HUES64 (cell line): ENCODE measurements at regions not wholly inside any gene's neighbourhood (a gene's known extent, or its start where the extent isn't known, plus 50 kb on each side); places are given as distances from the start of the nearest gene placed in this dataset.

Source experiments
- H3K27ac ChIP-seq: 2 replicates; pipeline ENCODE4 v1.7.0; 2013; ENCODE audit warnings: low read depth, low read length, inconsistent platforms
- H3K27me3 ChIP-seq: 2 replicates; pipeline ENCODE4 v1.6.1; 2013; ENCODE audit warnings: mild to moderate bottlenecking, low read length; ENCODE audit not compliant: insufficient read depth
- H3K36me3 ChIP-seq: 2 replicates; pipeline ENCODE4 v1.6.1; 2013; ENCODE audit warnings: mild to moderate bottlenecking, low read length; ENCODE audit not compliant: insufficient read depth
- H3K4me1 ChIP-seq: 2 replicates; pipeline ENCODE4 v1.6.1; 2013; ENCODE audit warnings: mild to moderate bottlenecking, low read length, moderate library complexity; ENCODE audit not compliant: insufficient read depth
- H3K4me3 ChIP-seq: 2 replicates; pipeline ENCODE4 v1.5.1; 2013; ENCODE audit warnings: mild to moderate bottlenecking, low read length, moderate library complexity
- H3K9ac ChIP-seq: 2 replicates; pipeline ENCODE4 v1.6.1; 2013; ENCODE audit warnings: mild to moderate bottlenecking, low read depth, low read length
- H3K9me3 ChIP-seq: 2 replicates; pipeline ENCODE4 v1.6.1; 2013; ENCODE audit warnings: low read depth, low read length; ENCODE audit not compliant: insufficient read depth
- WGBS: fragments of 150-250, 120-280 bp; methylation state at CpG from one replicate; pipeline ENCODE4 v1.1.7; 2013; ENCODE audit warnings: missing lambda C conversion rate; 5-methylcytosine and 5-hydroxymethylcytosine counted together

DNA sequence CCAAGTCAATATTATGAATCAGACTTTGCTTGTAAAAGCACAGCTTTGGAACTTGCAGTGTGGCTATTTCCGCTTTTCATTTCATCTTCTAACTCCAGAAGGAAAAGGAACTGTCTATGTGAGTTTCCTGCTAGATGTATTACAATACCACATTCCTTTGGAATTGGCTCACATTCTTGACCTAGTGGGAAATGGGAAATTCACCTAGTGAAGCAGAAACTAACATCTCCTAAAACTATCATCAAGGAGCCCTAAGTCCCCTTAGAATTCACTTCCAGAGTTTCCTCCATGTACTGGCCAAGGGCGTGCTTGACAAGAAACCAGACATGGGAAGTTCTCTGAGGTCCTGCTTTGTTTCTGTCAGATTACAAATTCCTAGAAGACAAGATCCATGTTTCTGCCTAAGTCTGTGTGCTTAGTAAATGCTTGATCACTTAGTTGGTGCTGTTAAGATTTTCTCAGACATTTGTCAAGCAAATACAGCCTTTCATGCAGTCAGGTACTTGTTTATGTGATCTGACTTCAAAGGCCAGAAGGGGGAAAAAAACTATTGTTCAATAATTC lies 275.7 kb upstream of the FN1 start:
- Histone ChIP-seq H3K9ac (no peak overlapping the region), H3K27me3 (no peaks in the 10 kb centered on the region), H3K36me3 (no peaks in the 10 kb centered on the region), H3K4me3 (no peak overlapping the region), H3K27ac (0 out of 2 replicates have a peak overlapping the region, but pooled peaks have one; percentile 32), H3K9me3 (no peaks in the 10 kb centered on the region), H3K4me1 (peaks cover 10% of the 10 kb centered on the region; the same call in 1 of the 2 replicates)
- 68% methylated on average over 2 of the region's 2 CpGs for WGBS

DNA sequence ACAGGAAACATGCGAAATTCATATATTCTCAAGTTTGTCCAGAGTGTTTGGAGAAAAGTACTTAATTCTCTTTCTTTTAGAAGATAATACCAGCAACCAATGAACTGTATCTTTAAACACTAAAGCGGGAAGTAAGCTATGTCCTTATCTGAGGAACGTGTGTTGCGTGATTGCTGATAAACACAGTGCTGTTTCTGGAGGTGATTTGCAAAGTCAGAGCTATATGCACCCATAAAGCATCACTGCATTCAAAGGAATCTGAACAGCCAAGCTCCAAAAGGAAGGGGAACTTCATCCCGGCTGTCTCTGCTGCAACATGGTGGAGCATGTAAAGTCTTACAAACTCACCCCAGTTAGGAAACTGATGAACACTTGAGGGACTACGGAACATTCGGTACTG lies 271.7 kb upstream of the FN1 start:
- Histone ChIP-seq H3K4me3 (no peak overlapping the region), H3K27ac (no peak overlapping the region), H3K27me3 (no peaks in the 10 kb centered on the region), H3K36me3 (no peaks in the 10 kb centered on the region), H3K9me3 (no peaks in the 10 kb centered on the region), H3K4me1 (peaks cover 10% of the 10 kb centered on the region; the same call in 1 of the 2 replicates), H3K9ac (no peak overlapping the region)
- 96% methylated on average over 6 of the region's 7 CpGs for WGBS

DNA sequence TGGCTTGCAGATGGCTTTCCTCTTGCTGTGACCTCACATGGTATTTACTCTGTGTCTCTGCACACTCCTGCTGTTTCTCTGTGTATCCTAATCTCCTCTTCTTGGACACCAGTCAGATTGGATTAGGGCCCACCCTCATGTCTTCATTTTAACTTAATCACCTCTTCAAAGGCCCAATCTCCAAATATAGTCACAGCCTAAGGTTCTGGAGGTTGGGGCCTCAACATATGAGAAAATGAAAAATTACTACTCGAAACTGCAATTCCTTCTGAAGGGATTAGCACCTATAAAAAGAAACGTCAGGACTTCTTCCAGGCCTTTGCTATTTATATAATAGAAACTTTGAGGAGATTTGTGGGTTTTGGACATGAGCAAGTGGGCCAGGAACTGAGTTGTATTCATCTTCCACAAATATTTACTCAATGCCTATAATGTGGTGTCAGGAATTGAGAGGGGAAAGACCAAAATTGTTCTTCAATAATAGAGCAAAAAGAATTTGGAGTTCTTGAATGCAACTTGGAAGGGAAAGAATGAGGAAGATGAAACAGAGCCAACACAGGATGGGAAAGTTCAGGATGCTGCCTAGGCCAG lies 270.0 kb upstream of the FN1 start:
- no peaks in the 10 kb centered on the region for H3K36me3 ChIP-seq
- no peak overlapping the region for H3K4me3 ChIP-seq
- H3K4me1 ChIP-seq = no peaks in the 10 kb centered on the region
- H3K27ac ChIP-seq = no peak overlapping the region
- WGBS = 88% methylated on average over 1 of the region's 2 CpGs
- no peaks in the 10 kb centered on the region for H3K27me3 ChIP-seq
- H3K9me3 ChIP-seq = no peaks in the 10 kb centered on the region
- no peak overlapping the region for H3K9ac ChIP-seq

DNA sequence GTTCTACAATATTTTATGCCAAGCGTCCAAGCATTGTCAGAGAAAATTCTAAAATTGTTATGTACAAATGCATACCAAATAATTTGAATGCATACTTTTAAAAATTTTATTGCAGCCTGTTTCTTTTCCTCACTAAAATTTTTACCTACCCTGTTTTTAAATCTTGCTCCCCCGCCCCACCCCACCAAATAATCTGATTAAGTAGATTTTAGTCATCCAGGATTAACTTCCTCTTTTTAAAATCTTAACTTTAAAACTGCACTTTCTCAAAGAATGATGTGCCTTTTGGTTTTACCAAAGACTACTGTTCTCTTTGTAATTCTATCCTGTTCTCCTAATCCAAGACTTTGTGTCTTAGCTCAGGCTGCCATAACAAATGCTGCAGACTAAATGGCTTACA lies 269.4 kb upstream of the FN1 start:
- no peaks in the 10 kb centered on the region for H3K4me1 ChIP-seq
- no peak overlapping the region for H3K9ac ChIP-seq
- no peaks in the 10 kb centered on the region for H3K36me3 ChIP-seq
- no peak overlapping the region for H3K4me3 ChIP-seq
- H3K9me3 ChIP-seq = no peaks in the 10 kb centered on the region
- no peak overlapping the region for H3K27ac ChIP-seq
- no peaks in the 10 kb centered on the region for H3K27me3 ChIP-seq
- 83% methylated on average over 2 of the region's 2 CpGs for WGBS

DNA sequence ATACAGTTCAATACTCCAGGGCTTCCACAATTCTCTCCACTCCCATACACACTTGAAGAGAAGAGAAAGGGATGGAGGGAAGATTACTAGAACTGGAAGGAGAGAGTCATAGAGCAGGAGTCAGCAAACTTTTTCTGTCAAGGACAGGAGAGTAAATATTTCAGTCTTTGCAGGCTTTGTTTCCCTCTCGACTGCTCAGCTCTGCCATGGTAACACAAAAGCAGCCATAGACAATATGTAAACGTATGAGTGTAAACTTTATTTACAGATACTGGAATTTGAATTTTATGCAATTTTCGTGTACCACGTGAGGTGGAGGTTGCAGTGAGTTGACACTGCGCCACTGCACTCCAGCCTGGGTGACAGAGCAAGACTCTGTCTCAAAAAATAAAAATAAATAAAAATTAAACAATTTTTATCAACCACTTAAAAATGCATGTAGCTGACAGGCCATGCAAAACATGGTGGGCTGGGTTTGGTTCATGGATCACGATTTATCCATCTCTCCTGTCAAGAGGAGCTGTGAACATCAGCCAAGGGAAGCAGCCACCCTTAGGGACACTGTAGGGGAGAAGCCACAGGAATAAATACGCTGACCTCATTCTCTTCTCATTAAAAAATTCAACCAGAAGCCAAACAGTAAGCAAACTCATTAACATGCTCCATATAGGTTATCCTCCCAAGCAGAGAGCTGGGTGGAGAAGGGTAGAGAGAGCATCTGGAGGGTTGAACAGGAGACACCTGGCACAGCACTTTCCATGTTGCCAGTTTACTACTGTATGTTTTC lies 266.4 kb upstream of the FN1 start:
- Histone ChIP-seq H3K4me3 (no peak overlapping the region), H3K27ac (no peak overlapping the region), H3K36me3 (no peaks in the 10 kb centered on the region), H3K4me1 (no peaks in the 10 kb centered on the region), H3K27me3 (no peaks in the 10 kb centered on the region), H3K9me3 (no peaks in the 10 kb centered on the region), H3K9ac (no peak overlapping the region)
- 83% methylated on average over 7 of the region's 7 CpGs for WGBS

DNA sequence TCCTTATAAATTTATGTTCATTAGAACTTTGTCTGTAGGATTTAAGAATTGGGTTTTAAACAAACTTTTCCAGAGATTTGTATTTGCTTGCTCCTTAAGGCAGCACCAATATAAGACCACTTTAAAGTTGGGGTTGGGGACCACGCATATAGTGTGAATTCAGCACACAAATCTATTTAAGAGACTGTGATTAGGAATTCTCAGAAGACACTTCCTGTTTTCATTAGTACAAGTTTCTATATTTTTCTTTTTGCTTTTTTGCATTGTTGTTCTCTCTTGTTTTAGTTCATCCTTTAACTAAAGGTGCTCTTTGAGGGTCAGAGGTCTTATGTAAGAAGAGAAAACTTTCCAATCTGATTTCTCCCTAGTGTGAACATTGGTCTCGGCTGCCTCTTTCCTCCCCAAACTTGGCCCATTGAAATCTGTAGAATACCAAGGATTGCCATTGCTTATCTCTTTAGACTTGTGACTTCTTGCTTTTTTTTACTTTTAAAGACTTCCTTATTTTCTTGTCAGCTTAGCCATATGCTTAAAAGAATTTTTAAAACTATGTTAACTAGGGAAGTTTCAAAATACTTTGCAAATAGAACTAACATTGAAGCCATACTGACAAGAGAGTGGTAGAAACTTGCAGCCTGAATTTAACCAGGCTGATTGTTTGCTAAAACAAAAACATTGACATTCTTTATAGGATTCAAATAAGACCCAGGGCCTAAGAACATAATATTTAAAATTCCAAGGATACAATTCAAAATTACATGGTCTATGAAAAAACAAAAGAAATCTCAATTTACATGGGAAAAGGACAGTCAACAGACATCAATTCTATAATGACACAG lies 264.1 kb upstream of the FN1 start:
- no peak overlapping the region for H3K27ac ChIP-seq
- WGBS = 85% methylated on average over 2 of the region's 2 CpGs
- H3K36me3 ChIP-seq = no peaks in the 10 kb centered on the region
- H3K4me1 ChIP-seq = no peaks in the 10 kb centered on the region
- no peak overlapping the region for H3K4me3 ChIP-seq
- H3K9ac ChIP-seq = no peak overlapping the region
- no peaks in the 10 kb centered on the region for H3K9me3 ChIP-seq
- H3K27me3 ChIP-seq = no peaks in the 10 kb centered on the region

DNA sequence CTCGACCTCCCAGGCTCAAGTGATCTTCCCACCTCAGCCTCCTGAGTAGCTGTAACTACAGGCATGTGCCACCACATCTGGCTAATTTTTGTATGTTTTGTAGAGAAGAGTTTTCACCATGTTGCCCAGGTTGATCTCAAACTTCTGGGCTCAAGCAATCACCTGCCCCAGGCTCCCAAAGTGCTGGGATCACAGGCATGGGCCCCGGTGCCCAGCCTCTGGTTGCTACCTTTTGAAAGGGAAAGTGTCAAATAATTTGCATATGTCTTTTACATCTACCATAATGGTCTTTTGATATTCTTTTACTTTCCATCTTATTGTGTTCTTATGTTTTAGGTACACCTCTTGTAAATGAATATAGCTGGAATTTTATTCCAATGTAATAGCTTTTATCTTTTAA lies 263.1 kb upstream of the FN1 start:
- H3K4me3 ChIP-seq = no peak overlapping the region

DNA sequence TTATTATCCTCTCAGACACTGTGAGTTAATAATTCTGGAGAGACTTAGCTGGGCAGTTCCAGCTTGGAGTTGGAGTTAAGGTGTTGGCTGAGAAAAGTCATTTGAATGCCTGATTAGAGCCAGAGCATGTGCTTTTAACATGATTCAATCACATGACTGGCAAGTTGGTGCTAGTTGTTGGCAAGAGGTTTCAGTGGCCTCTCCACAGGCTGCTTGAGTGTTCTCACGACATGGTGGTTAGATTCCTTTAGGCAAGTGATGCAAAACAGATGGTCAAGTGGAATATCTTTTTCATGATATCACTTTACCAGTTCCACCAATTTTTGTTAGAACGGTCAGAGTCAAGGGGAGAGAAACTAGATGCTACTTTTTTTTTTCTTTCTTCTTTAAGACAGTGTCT lies 262.7 kb upstream of the FN1 start:
- Histone ChIP-seq H3K4me3 (no peak overlapping the region), H3K9me3 (no peaks in the 10 kb centered on the region), H3K9ac (no peak overlapping the region), H3K36me3 (no peaks in the 10 kb centered on the region), H3K27ac (no peak overlapping the region), H3K27me3 (no peaks in the 10 kb centered on the region), H3K4me1 (peaks cover 4% of the 10 kb centered on the region; the same call in 1 of the 2 replicates)
- 82% methylated on average over 2 of the region's 2 CpGs for WGBS

More for the DNA sequence above, 263.1 kb upstream of the FN1 start:
- H3K27ac ChIP-seq = no peak overlapping the region
- H3K27me3 ChIP-seq = no peaks in the 10 kb centered on the region
- no peaks in the 10 kb centered on the region for H3K36me3 ChIP-seq
- WGBS = 100% methylated on average over 2 of the region's 2 CpGs
- no peaks in the 10 kb centered on the region for H3K4me1 ChIP-seq
- no peak overlapping the region for H3K9ac ChIP-seq
- no peaks in the 10 kb centered on the region for H3K9me3 ChIP-seq

DNA sequence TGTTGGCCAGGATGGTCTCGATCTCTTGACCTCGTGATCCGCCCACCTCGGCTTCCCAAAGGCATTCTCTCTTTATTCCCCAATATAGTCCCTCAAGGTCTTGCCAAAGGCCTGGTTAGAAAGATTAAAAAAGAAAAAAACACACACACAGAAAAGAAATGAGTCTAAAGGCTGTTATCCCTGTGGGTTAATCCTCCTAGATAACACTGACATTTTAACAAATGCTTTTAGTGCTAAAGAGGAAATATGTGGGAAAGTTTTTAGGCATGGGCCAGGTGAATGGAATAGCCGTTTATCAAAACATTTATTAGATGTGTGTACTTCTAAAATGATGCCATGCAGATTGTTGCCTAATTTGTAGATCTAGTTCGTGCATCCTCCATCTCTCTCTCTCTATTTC lies 261.6 kb upstream of the FN1 start:
- no peaks in the 10 kb centered on the region for H3K27me3 ChIP-seq
- WGBS = 59% methylated on average over 6 of the region's 6 CpGs
- peaks cover 4% of the 10 kb centered on the region; the same call in 1 of the 2 replicates for H3K4me1 ChIP-seq

DNA sequence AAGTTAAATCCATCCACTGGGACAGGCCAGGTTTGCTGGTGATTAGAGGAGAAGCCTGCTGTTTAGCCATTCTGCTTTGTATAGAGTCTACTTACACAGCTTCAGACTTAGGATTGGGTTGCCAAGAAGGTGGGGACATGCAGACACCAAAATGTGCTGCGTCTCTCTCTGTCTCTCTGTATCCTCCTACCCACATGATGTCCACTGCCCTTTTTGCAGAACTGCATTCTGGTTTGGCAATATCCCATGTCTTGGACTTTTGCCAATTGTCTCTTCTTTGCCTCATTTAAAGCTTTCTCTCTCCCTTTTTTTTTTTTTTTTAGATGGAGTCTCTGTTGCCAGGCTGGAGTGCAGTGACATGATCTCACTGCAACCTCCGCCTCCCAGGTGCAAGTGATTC lies 261.1 kb upstream of the FN1 start:
- Histone ChIP-seq H3K9me3 (no peaks in the 10 kb centered on the region), H3K4me1 (peaks cover 4% of the 10 kb centered on the region; the same call in 1 of the 2 replicates)
- WGBS = 96% methylated on average over 2 of the region's 2 CpGs

More for the DNA sequence above, 261.6 kb upstream of the FN1 start:
- Histone ChIP-seq H3K9ac (no peak overlapping the region), H3K4me3 (no peak overlapping the region), H3K36me3 (no peaks in the 10 kb centered on the region), H3K9me3 (no peaks in the 10 kb centered on the region), H3K27ac (no peak overlapping the region)

DNA sequence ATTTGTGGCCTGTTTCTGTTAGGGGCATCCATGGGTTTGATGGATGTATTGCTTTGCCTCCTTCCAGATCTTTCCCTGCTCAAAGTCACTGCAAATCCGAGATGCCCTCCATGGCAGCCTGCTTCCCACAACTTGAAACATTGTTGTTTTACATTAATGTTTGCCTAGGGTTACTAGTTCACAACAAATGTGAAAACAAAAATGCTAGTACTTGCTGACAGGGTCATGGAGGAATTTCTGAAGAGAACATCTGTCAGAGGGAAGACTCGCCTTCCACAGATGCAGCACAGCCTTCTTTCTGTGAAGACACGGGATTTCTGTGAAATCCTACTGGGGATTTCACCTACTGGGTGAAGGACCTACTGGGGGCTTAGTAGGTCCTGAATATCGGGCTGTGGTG lies 260.0 kb upstream of the FN1 start:
- Histone ChIP-seq H3K36me3 (no peaks in the 10 kb centered on the region), H3K4me1 (peaks cover 4% of the 10 kb centered on the region; the same call in 1 of the 2 replicates), H3K27ac (no peak overlapping the region), H3K27me3 (no peaks in the 10 kb centered on the region), H3K9ac (no peak overlapping the region), H3K4me3 (no peak overlapping the region), H3K9me3 (no peaks in the 10 kb centered on the region)
- 87% methylated on average over 4 of the region's 4 CpGs for WGBS

More for the DNA sequence above, 261.1 kb upstream of the FN1 start:
- H3K27me3 ChIP-seq = no peaks in the 10 kb centered on the region
- H3K36me3 ChIP-seq = no peaks in the 10 kb centered on the region
- no peak overlapping the region for H3K27ac ChIP-seq
- H3K4me3 ChIP-seq = no peak overlapping the region
- no peak overlapping the region for H3K9ac ChIP-seq
